ENCODE measurements at regions not wholly inside any gene's neighbourhood (a gene's known extent, or its start where the extent isn't known, plus 50 kb on each side); places are given as distances from the start of the nearest gene placed in this dataset.

GRCh38 chrX:20522420-20522819, 255.7 kb upstream of the RPS6KA3 start:
- DNase-seq (ENCODE audit: low read depth in 2 of 2) = no peak

GRCh38 chrX:20521222-20521621, 254.5 kb upstream of the RPS6KA3 start:
- no peak for DNase-seq (ENCODE audit: low read depth in 2 of 2)

GRCh38 chrX:20519826-20520225, 253.1 kb upstream of the RPS6KA3 start:
- no peak for DNase-seq (ENCODE audit: low read depth in 2 of 2)

- DNase-seq (ENCODE audit: low read depth in 2 of 2) = no peak
Measured at GRCh38 chrX:20519146-20519545, 252.4 kb upstream of the RPS6KA3 start.

- no peak for DNase-seq (ENCODE audit: low read depth in 2 of 2)
Measured at GRCh38 chrX:20517565-20517964, 250.9 kb upstream of the RPS6KA3 start.

GRCh38 chrX:20515841-20516461, 249.2 kb upstream of the RPS6KA3 start:
- no peak for DNase-seq (ENCODE audit: low read depth in 2 of 2)

- no peak for DNase-seq (ENCODE audit: low read depth in 2 of 2)
Measured at GRCh38 chrX:20514358-20514757, 247.6 kb upstream of the RPS6KA3 start.

- no peak for DNase-seq (ENCODE audit: low read depth in 2 of 2)
Measured at GRCh38 chrX:20513185-20513584, 246.5 kb upstream of the RPS6KA3 start.

GRCh38 chrX:20511792-20512191, 245.1 kb upstream of the RPS6KA3 start:
- DNase-seq (ENCODE audit: low read depth in 2 of 2) = no peak

- DNase-seq (ENCODE audit: low read depth in 2 of 2) = no peak
Measured at GRCh38 chrX:20507901-20508620, 241.4 kb upstream of the RPS6KA3 start.

- DNase-seq (ENCODE audit: low read depth in 2 of 2) = no peak
Measured at GRCh38 chrX:20506739-20507138, 240.0 kb upstream of the RPS6KA3 start.

GRCh38 chrX:20500949-20501348, 234.2 kb upstream of the RPS6KA3 start:
- DNase-seq (ENCODE audit: low read depth in 2 of 2) = no peak

GRCh38 chrX:20500171-20500865, 233.6 kb upstream of the RPS6KA3 start:
- no peak for DNase-seq (ENCODE audit: low read depth in 2 of 2)

GRCh38 chrX:20499763-20500162, 233.1 kb upstream of the RPS6KA3 start:
- no peak for DNase-seq (ENCODE audit: low read depth in 2 of 2)

GRCh38 chrX:20498851-20499635, 232.3 kb upstream of the RPS6KA3 start:
- DNase-seq (ENCODE audit: low read depth in 2 of 2) = no peak

GRCh38 chrX:20495575-20495974, 228.9 kb upstream of the RPS6KA3 start:
- DNase-seq (ENCODE audit: low read depth in 2 of 2) = no peak

- DNase-seq (ENCODE audit: low read depth in 2 of 2) = no peak
Measured at GRCh38 chrX:20488473-20488872, 221.8 kb upstream of the RPS6KA3 start.

- no peak for DNase-seq (ENCODE audit: low read depth in 2 of 2)
Measured at GRCh38 chrX:20487227-20487626, 220.5 kb upstream of the RPS6KA3 start.

- DNase-seq (ENCODE audit: low read depth in 2 of 2) = no peak
Measured at GRCh38 chrX:20481632-20482031, 214.9 kb upstream of the RPS6KA3 start.

GRCh38 chrX:20479896-20480295, 213.2 kb upstream of the RPS6KA3 start:
- DNase-seq (ENCODE audit: low read depth in 2 of 2) = no peak

GRCh38 chrX:20479048-20479447, 212.3 kb upstream of the RPS6KA3 start:
- DNase-seq (ENCODE audit: low read depth in 2 of 2) = no peak

- no peak for DNase-seq (ENCODE audit: low read depth in 2 of 2)
Measured at GRCh38 chrX:20477836-20478524, 211.3 kb upstream of the RPS6KA3 start.

All from stimulated activated CD8-positive, alpha-beta memory T cell treated with anti-CD3 and anti-CD28 coated beads, Interleukin-2, amount 100 ng/mL, for 1 hour (primary cell).